ENCODE measurements at regions not wholly inside any gene's neighbourhood (a gene's known extent, or its start where the extent isn't known, plus 50 kb on each side); places are given as distances from the start of the nearest gene placed in this dataset.

GRCh38 chr6:167730441-167730840, 96.3 kb upstream of the AFDN start:
- Histone ChIP-seq H3K27me3 (no peaks in the 10 kb centered on the region), H3K4me1 (peaks cover 4 to 5% of the 10 kb centered on the region in 2 donors), H3K36me3 (no peaks in the 10 kb centered on the region), H3K4me3 (no peak overlapping the region), H3K27ac (no peak overlapping the region), H3K9me3 (no peaks in the 10 kb centered on the region)
- DNase-seq (ENCODE audit: low spot score in 2 of 2) = no peak
- intact Hi-C loops (cut with DNase I) = no loop called here
- TF ChIP-seq, protein P1, sequence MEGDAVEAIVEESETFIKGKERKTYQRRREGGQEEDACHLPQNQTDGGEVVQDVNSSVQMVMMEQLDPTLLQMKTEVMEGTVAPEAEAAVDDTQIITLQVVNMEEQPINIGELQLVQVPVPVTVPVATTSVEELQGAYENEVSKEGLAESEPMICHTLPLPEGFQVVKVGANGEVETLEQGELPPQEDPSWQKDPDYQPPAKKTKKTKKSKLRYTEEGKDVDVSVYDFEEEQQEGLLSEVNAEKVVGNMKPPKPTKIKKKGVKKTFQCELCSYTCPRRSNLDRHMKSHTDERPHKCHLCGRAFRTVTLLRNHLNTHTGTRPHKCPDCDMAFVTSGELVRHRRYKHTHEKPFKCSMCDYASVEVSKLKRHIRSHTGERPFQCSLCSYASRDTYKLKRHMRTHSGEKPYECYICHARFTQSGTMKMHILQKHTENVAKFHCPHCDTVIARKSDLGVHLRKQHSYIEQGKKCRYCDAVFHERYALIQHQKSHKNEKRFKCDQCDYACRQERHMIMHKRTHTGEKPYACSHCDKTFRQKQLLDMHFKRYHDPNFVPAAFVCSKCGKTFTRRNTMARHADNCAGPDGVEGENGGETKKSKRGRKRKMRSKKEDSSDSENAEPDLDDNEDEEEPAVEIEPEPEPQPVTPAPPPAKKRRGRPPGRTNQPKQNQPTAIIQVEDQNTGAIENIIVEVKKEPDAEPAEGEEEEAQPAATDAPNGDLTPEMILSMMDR (IDR thresholded peaks at IDR 0.05) = no peak

DNA sequence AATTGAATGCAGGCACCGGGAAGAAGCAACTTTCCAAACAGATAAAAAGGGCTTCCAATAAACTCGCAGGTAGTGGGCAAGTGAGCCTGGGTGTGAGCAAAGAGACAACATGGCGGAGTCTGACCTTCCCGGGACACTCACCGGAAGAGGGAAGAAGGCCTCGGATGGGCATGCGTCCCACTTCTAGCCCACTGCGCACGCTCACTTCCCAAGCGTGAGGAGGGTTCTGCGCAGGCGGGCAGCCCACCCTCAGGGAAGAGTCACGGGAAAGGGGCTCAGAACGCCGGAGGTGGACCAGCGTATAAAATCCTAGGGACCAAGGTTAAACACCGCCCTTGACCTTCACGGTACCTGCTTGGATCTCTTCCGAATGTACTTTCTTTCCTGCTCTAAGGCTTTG, 95.5 kb upstream of the AFDN start:
- DNase-seq (ENCODE audit: low spot score in 2 of 2) = no peak
- Histone ChIP-seq H3K9me3 (no peaks in the 10 kb centered on the region), H3K36me3 (no peaks in the 10 kb centered on the region), H3K4me3 (no peak overlapping the region), H3K27me3 (no peaks in the 10 kb centered on the region), H3K4me1 (peaks cover 4 to 5% of the 10 kb centered on the region in 2 donors), H3K27ac (no peak overlapping the region)
- TF ChIP-seq, protein P1 (IDR thresholded peaks at IDR 0.05) = no peak
- intact Hi-C loops (cut with DNase I) = no loop called here

DNA sequence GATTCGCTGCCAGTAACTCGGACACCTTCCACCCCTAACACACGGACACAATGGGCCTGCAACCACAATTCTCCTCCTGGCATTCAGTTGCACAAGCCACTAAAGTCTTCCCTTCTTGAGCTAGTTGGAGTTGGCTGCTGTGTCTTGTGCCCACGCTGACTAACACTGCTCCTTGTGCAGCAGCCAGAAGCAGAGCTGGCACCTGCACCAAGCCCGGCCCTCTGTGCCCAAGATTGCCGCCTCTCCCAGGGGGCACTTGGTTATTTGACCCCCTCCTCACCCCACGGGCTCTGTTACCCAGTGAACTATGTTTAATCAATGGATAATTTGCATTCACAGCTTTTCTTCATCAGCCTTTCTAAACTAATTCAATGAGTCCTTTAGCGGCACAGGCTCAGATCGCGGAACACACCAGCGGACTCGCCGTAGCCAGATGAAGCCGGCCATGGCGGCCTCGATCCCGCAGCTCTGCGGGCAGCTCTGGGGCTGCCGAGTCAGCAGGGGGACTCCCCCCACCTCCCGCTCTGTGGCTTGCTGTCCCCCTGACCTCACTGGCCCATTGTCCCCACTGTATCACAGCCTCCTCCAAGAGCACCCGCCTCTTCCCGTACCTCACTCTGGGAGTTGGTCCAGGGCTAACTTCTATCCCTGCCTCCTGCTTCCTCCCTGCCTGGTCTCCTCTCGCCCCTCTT, 94.8 kb upstream of the AFDN start:
- H3K9me3 ChIP-seq = no peaks in the 10 kb centered on the region
- H3K27ac ChIP-seq = no peak overlapping the region
- peaks cover 4 to 5% of the 10 kb centered on the region in 2 donors for H3K4me1 ChIP-seq
- no peaks in the 10 kb centered on the region for H3K27me3 ChIP-seq
- H3K36me3 ChIP-seq = no peaks in the 10 kb centered on the region
- peak in 1 of 2 donors; percentile 38 for DNase-seq (ENCODE audit: low spot score in 2 of 2)
- H3K4me3 ChIP-seq = no peak overlapping the region
- TF ChIP-seq, protein P1 (IDR thresholded peaks at IDR 0.05) = no peak
- intact Hi-C loops (cut with DNase I) = no loop called here

GRCh38 chr6:167733740-167734661, 92.7 kb upstream of the AFDN start:
- TF ChIP-seq, protein P1 (IDR thresholded peaks at IDR 0.05) = no peak

GRCh38 chr6:167734662-167735083, 92.0 kb upstream of the AFDN start:
- no peak overlapping the region for H3K27ac ChIP-seq
- no peaks in the 10 kb centered on the region for H3K36me3 ChIP-seq
- TF ChIP-seq, protein P1 (IDR thresholded peaks at IDR 0.05) = no peak
- H3K27me3 ChIP-seq = no peaks in the 10 kb centered on the region
- no peak for DNase-seq (ENCODE audit: low spot score in 2 of 2)
- H3K9me3 ChIP-seq = no peaks in the 10 kb centered on the region
- H3K4me1 ChIP-seq = peaks cover 4 to 5% of the 10 kb centered on the region in 2 donors
- H3K4me3 ChIP-seq = no peak overlapping the region
- intact Hi-C loops (cut with DNase I) = no loop called here

More at GRCh38 chr6:167733740-167734661, 92.7 kb upstream of the AFDN start:
- intact Hi-C loops (cut with DNase I) = no loop called here
- no peaks in the 10 kb centered on the region for H3K36me3 ChIP-seq
- H3K27ac ChIP-seq = no peak overlapping the region
- peak in 1 of 2 donors; percentile 61 for DNase-seq (ENCODE audit: low spot score in 2 of 2)
- H3K9me3 ChIP-seq = no peaks in the 10 kb centered on the region
- H3K27me3 ChIP-seq = no peaks in the 10 kb centered on the region
- peaks cover 4 to 5% of the 10 kb centered on the region in 2 donors for H3K4me1 ChIP-seq
- H3K4me3 ChIP-seq = no peak overlapping the region

Measured in ascending aorta (tissue), 2 donors.